ENCODE measurements at regions not wholly inside any gene's neighbourhood (a gene's known extent, or its start where the extent isn't known, plus 50 kb on each side); places are given as distances from the start of the nearest gene placed in this dataset.

DNA sequence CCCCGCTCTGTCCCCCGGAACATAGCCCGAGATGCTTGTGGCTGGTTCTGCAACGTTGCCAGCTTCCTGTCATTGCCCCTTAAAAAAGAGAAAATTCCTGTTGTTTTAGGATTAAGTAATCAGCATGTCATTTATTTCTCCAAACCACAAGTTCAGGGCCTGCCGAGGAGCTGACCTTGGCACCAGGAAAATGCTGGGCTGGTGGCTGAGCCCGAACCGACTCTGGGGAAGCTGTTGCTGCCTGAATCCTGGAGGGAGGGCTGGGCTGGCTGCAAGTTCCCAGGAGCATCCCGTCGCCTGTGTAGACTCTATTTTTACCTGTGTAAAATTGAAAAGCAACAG is 130.9 kb upstream of the FOXF1 start:
- Mint-ChIP-seq H3K36me3 (ENCODE audit: unreplicated experiment) (no peaks in the 10 kb centered on the region), H3K9me3 (ENCODE audit: unreplicated experiment) (no peaks in the 10 kb centered on the region), H3K4me1 (ENCODE audit: low read depth, unreplicated experiment) (peaks cover 7% of the 10 kb centered on the region), H3K4me3 (ENCODE audit: unreplicated experiment) (no peak overlapping the region), H3K27ac (ENCODE audit: unreplicated experiment) (no peak overlapping the region), H3K27me3 (ENCODE audit: unreplicated experiment) (peaks cover 4% of the 10 kb centered on the region)
- TF ChIP-seq, protein P1, sequence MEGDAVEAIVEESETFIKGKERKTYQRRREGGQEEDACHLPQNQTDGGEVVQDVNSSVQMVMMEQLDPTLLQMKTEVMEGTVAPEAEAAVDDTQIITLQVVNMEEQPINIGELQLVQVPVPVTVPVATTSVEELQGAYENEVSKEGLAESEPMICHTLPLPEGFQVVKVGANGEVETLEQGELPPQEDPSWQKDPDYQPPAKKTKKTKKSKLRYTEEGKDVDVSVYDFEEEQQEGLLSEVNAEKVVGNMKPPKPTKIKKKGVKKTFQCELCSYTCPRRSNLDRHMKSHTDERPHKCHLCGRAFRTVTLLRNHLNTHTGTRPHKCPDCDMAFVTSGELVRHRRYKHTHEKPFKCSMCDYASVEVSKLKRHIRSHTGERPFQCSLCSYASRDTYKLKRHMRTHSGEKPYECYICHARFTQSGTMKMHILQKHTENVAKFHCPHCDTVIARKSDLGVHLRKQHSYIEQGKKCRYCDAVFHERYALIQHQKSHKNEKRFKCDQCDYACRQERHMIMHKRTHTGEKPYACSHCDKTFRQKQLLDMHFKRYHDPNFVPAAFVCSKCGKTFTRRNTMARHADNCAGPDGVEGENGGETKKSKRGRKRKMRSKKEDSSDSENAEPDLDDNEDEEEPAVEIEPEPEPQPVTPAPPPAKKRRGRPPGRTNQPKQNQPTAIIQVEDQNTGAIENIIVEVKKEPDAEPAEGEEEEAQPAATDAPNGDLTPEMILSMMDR (IDR thresholded peaks at IDR 0.05; ENCODE audit: partially characterized antibody, unreplicated experiment) = no peak
- DNase-seq = no peak

DNA sequence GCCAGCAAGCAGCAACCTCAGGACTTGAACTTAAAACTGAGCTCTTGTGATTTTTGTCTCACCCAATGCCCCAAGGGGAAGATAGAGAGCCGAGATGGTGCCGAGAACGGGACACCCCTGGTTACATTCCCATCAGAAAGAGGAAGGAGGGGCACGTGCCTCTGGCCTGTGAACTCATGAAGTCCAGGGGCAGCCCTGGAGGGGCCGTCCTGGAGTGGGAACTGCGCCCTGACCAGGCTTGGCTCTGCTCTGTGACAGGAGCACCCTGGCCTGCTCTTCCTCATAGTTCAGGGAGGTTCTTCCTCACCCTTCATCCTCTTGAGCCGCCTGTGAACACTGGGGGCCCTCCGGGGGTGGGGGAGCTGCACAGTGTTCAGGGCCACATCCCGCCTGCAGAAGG is 130.3 kb upstream of the FOXF1 start:
- Mint-ChIP-seq H3K4me3 (ENCODE audit: unreplicated experiment) (no peak overlapping the region), H3K4me1 (ENCODE audit: low read depth, unreplicated experiment) (peaks cover 7% of the 10 kb centered on the region), H3K36me3 (ENCODE audit: unreplicated experiment) (no peaks in the 10 kb centered on the region), H3K27ac (ENCODE audit: unreplicated experiment) (no peak overlapping the region), H3K27me3 (ENCODE audit: unreplicated experiment) (peaks cover 4% of the 10 kb centered on the region), H3K9me3 (ENCODE audit: unreplicated experiment) (no peaks in the 10 kb centered on the region)
- TF ChIP-seq, protein P1 (IDR thresholded peaks at IDR 0.05; ENCODE audit: partially characterized antibody, unreplicated experiment) = no peak
- no peak for DNase-seq

DNA sequence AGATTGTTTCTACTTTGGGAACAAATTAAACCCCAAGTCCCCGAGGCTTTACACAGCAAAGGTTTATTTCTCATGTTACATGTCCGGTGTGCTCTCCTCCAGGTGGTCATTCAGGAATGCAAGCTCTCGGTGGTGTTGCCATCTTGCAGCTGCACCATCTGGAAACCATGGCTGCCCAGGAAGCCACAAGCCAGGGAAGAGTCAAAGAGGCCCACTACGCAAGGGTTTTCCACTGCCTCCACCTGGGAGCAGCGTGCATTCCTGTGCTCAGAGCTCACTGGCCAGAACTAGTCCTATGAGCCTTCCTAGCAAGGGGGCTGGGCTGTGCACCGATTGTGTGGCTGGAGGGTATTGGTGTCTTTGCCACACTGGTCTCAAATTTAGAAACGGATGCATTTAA is 128.8 kb upstream of the FOXF1 start:
- TF ChIP-seq, protein P1 (IDR thresholded peaks at IDR 0.05; ENCODE audit: partially characterized antibody, unreplicated experiment) = no peak
- Mint-ChIP-seq H3K9me3 (ENCODE audit: unreplicated experiment) (no peaks in the 10 kb centered on the region), H3K4me3 (ENCODE audit: unreplicated experiment) (no peak overlapping the region), H3K27ac (ENCODE audit: unreplicated experiment) (no peak overlapping the region), H3K4me1 (ENCODE audit: low read depth, unreplicated experiment) (peaks cover 7% of the 10 kb centered on the region), H3K27me3 (ENCODE audit: unreplicated experiment) (peaks cover 4% of the 10 kb centered on the region), H3K36me3 (ENCODE audit: unreplicated experiment) (no peaks in the 10 kb centered on the region)
- DNase-seq = no peak

DNA sequence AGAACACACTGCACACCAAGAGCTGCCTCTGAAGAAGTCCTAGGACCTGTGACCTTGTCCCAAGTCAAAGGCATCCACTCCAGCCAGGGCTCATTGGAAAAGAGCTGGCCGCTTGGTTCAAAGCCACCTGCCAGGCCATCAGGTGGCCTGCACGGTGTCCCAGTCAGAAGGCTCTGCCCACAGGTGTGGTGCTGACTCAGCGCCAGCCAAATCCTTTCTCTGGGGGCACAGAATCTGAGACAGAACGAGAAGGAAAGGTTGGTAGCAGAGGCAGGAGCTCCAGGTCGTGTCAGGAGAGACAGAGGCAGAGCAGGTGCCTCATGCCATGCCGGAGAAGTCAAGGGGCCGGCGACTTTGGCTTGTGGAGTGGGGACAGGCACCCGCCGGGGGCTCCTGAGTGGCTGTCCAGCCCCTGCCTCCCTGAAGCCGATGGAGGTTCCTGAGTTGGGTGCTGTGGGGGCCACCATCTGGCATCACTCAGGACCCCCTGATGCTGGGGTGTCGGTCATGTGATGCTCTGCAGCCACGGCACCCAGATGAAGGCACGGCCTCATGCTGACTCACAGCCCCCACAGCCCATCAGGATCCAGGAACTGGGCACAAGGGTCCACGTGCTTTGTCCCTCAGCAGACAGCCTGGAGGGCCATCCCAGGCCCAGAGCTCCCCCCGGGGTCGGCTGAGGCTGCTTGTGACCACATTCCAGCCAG is 128.1 kb upstream of the FOXF1 start:
- Mint-ChIP-seq H3K4me3 (ENCODE audit: unreplicated experiment) (no peak overlapping the region), H3K4me1 (ENCODE audit: low read depth, unreplicated experiment) (peaks cover 7% of the 10 kb centered on the region), H3K27ac (ENCODE audit: unreplicated experiment) (no peak overlapping the region), H3K9me3 (ENCODE audit: unreplicated experiment) (no peaks in the 10 kb centered on the region), H3K27me3 (ENCODE audit: unreplicated experiment) (peaks cover 4% of the 10 kb centered on the region), H3K36me3 (ENCODE audit: unreplicated experiment) (no peaks in the 10 kb centered on the region)
- no peak for DNase-seq
- TF ChIP-seq, protein P1 (IDR thresholded peaks at IDR 0.05; ENCODE audit: partially characterized antibody, unreplicated experiment) = no peak

DNA sequence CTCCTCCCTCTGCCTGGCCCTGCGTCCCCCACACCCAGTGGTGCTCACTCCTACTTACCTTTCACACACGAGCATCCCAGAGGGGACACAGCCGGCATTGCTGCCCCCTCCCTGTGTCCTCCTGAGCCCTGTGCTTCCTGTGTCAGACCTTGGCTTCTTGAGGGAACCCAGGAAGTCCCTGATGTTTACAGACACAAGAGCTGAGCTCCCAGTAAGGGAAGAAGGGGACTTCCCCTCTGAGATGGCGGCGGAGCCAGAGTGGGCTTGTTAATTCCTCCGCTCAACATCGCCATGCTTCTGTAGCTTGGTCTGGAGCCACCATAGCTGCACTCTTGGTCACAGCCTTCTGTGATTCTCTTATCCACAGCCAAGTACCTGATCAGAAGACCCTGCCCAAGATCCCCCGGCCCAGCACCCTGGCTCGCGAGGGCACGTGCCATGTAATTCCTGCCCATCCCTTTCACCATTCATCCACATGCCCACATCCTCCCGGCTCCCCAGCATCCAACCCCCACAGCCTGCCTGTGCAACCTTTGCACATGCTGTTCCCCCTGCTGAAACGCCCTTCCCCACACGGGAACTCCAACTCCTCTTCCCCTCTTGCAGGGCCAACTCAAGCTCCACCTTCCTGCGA is 127.4 kb upstream of the FOXF1 start:
- TF ChIP-seq, protein P1 (IDR thresholded peaks at IDR 0.05; ENCODE audit: partially characterized antibody, unreplicated experiment) = no peak
- peaks cover 4% of the 10 kb centered on the region for H3K27me3 Mint-ChIP-seq (ENCODE audit: unreplicated experiment)
- no peaks in the 10 kb centered on the region for H3K36me3 Mint-ChIP-seq (ENCODE audit: unreplicated experiment)
- H3K9me3 Mint-ChIP-seq (ENCODE audit: unreplicated experiment) = no peaks in the 10 kb centered on the region
- no peak for DNase-seq
- peaks cover 7% of the 10 kb centered on the region for H3K4me1 Mint-ChIP-seq (ENCODE audit: low read depth, unreplicated experiment)
- H3K27ac Mint-ChIP-seq (ENCODE audit: unreplicated experiment) = no peak overlapping the region
- no peak overlapping the region for H3K4me3 Mint-ChIP-seq (ENCODE audit: unreplicated experiment)

Data from glutamatergic neuron (in vitro differentiated cells).